IMR-90 (cell line): ENCODE measurements at regions not wholly inside any gene's neighbourhood (a gene's known extent, or its start where the extent isn't known, plus 50 kb on each side); places are given as distances from the start of the nearest gene placed in this dataset.

Experiments
- ATAC-seq: fragments of 200-7000 bp; cut with Tn5 transposase; 2 replicates; pipeline ENCODE4 v1.9.1; 2020; ENCODE audit warnings: low read depth, mild to moderate bottlenecking, moderate library complexity
- BruUV-seq: library from RNA; stranded (reverse); fragments of 400-500 nt; replicated peaks from 2 replicates; lab custom pipeline; 2021; lab: Mats Ljungman, UMichigan
- CTCF ChIA-PET: fragments of 300-600 bp; formaldehyde crosslinking; extraction: SDS; loops from one replicate; lab custom pipeline; 2021; ENCODE audit warnings: antibody characterized with exemption; lab: Yijun Ruan, JAX
- POLR2A ChIA-PET: fragments of 300-600 bp; sonication (Branson Sonifier 250); formaldehyde crosslinking; loops from one replicate; lab custom pipeline; 2022; ENCODE audit warnings: antibody characterized with exemption; ENCODE audit not compliant: unreplicated experiment; lab: Charles Lee
- DNase-seq: peaks from one replicate; pipeline ENCODE4 v3.0.0; 2013
- H2AFZ ChIP-seq: replicated peaks from 2 replicates; pipeline ENCODE3; 2013; ENCODE audit warnings: low read length, mild to moderate bottlenecking; ENCODE audit not compliant: poor library complexity
- H2AK5ac ChIP-seq: 2 replicates; pipeline ENCODE4 v1.6.1; 2013; ENCODE audit warnings: low read depth, low read length, inconsistent platforms
- H2AK9ac ChIP-seq: replicated peaks from 2 replicates; pipeline ENCODE3; 2013; ENCODE audit warnings: mild to moderate bottlenecking, low read depth, low read length, moderate library complexity; ENCODE audit not compliant: poor library complexity
- H2BK120ac ChIP-seq: 2 replicates; pipeline ENCODE4 v1.6.1; 2013; ENCODE audit warnings: low read depth, low read length, inconsistent platforms
- H2BK15ac ChIP-seq: 3 replicates; pipeline ENCODE4 v1.6.1; 2013; ENCODE audit warnings: low read depth, low read length, inconsistent platforms
- H2BK20ac ChIP-seq: 2 replicates; pipeline ENCODE4 v1.6.1; 2013; ENCODE audit warnings: low read depth, mild to moderate bottlenecking, inconsistent platforms, low read length, moderate library complexity
- H2BK5ac ChIP-seq: 2 replicates; pipeline ENCODE4 v1.6.1; 2013; ENCODE audit warnings: mild to moderate bottlenecking, low read depth, low read length, inconsistent platforms; ENCODE audit not compliant: poor library complexity, severe bottlenecking
- H3K14ac ChIP-seq: replicated peaks from 2 replicates; pipeline ENCODE4 v1.6.1; 2013; ENCODE audit warnings: low read depth, low read length, inconsistent platforms
- H3K18ac ChIP-seq: 2 replicates; pipeline ENCODE4 v1.6.1; 2013; ENCODE audit warnings: low read depth, low read length, control low read depth
- H3K23ac ChIP-seq: 2 replicates; pipeline ENCODE4 v1.6.1; 2013; ENCODE audit warnings: low read depth, low read length, inconsistent platforms
- H3K27ac ChIP-seq: 2 replicates; pipeline ENCODE4 v1.5.1; 2013; ENCODE audit warnings: mild to moderate bottlenecking, control low read depth, low read length; ENCODE audit not compliant: insufficient read depth
- H3K27me3 ChIP-seq: 2 replicates; pipeline ENCODE4 v1.6.1; 2013; ENCODE audit warnings: low read length; ENCODE audit not compliant: control insufficient read depth, insufficient read depth
- H3K36me3 ChIP-seq: 2 replicates; pipeline ENCODE4 v1.6.1; 2013; ENCODE audit warnings: low read length, mixed read lengths; ENCODE audit not compliant: control insufficient read depth, insufficient read depth
- H3K4ac ChIP-seq: 2 replicates; pipeline ENCODE4 v1.6.1; 2013; ENCODE audit warnings: low read depth, low read length, inconsistent platforms
- H3K4me1 ChIP-seq: 2 replicates; pipeline ENCODE4 v1.6.1; 2013; ENCODE audit warnings: low read length, mixed read lengths; ENCODE audit not compliant: control insufficient read depth, insufficient read depth
- H3K4me2 ChIP-seq: 2 replicates; pipeline ENCODE4 v1.6.1; 2013; ENCODE audit warnings: low read depth, mild to moderate bottlenecking, control low read depth, low read length, moderate library complexity
- H3K4me3 ChIP-seq: 2 replicates; pipeline ENCODE4 v1.5.1; 2013; ENCODE audit warnings: low read depth, mild to moderate bottlenecking, control low read depth, low read length, moderate library complexity; ENCODE audit not compliant: insufficient read depth
- H3K56ac ChIP-seq: 2 replicates; pipeline ENCODE4 v1.6.1; 2013; ENCODE audit warnings: low read length, inconsistent platforms; ENCODE audit not compliant: insufficient read depth; ENCODE audit errors: extremely low read depth
- H3K79me1 ChIP-seq, 2 experiments: 2 replicates each; pipeline ENCODE4 v1.6.1; 2013; ENCODE audit warnings: low read length in 2 of 2, inconsistent platforms in 1 of 2, low read depth in 1 of 2
- H3K9ac ChIP-seq: 2 replicates; pipeline ENCODE4 v1.6.1; 2013; ENCODE audit warnings: low read depth, low read length, control low read depth
- H3K9me1 ChIP-seq: 2 replicates; pipeline ENCODE4 v1.6.1; 2013; ENCODE audit warnings: low read length, inconsistent platforms; ENCODE audit not compliant: insufficient read depth
- H3K9me3 ChIP-seq: 2 replicates; pipeline ENCODE4 v1.6.1; 2013; ENCODE audit warnings: low read length; ENCODE audit not compliant: control insufficient read depth, insufficient read depth
- H4K20me1 ChIP-seq: 2 replicates; pipeline ENCODE4 v1.6.1; 2013; ENCODE audit warnings: low read length, inconsistent platforms; ENCODE audit not compliant: insufficient read depth
- H4K5ac ChIP-seq: 2 replicates; pipeline ENCODE4 v1.6.1; 2013; ENCODE audit warnings: mild to moderate bottlenecking, low read depth, low read length, control low read depth
- H4K8ac ChIP-seq, 2 experiments: 2 replicates each; pipeline ENCODE4 v1.6.1; 2013; ENCODE audit warnings: low read depth in 2 of 2, low read length in 2 of 2, control low read depth in 1 of 2, inconsistent platforms in 1 of 2
- H4K91ac ChIP-seq: 2 replicates; pipeline ENCODE4 v1.6.1; 2013; ENCODE audit warnings: low read depth, low read length, inconsistent platforms; ENCODE audit not compliant: insufficient read depth
- POLR2A ChIP-seq: IDR thresholded peaks from 2 replicates; pipeline ENCODE4 v1.6.1; 2012; ENCODE audit warnings: mild to moderate bottlenecking, low read depth, low read length
- WGBS, 2 experiments: methylation state at CpG; one replicate each; pipeline versions ENCODE4 v1.1.5 to v1.1.7; 2013; ENCODE audit warnings: missing lambda C conversion rate in 2 of 2; ENCODE audit not compliant: insufficient read length in 1 of 2; ENCODE audit errors: extremely low coverage in 2 of 2; 5-methylcytosine and 5-hydroxymethylcytosine counted together
- dilution Hi-C: fragments of 300-500 bp; cut with HindIII; formaldehyde crosslinking; loops from one replicate; pipeline ENCODE4 v1.14.3; 2018; ENCODE audit warnings: low sequenced_read_pairs; ENCODE audit not compliant: unreplicated experiment
- in situ Hi-C: fragments of 300-500 bp; cut with MboI; formaldehyde crosslinking; loops from 3 replicates; pipeline ENCODE4 v1.14.3; 2019; ENCODE audit warnings: low sequenced_read_pairs, inconsistent platforms, mixed read lengths
- intact Hi-C: fragments of 100-400 bp; cut with micrococcal nuclease; formaldehyde crosslinking; loops from 2 replicates; pipeline ENCODE4 v1.10.0; 2022

GRCh38 chr11:119580081-119580480 lies 148.9 kb downstream of the NECTIN1 start:
- H3K79me1 ChIP-seq, result no peaks in the 10 kb centered on the region
- H2BK15ac ChIP-seq, result no peak overlapping the region
- no peak overlapping the region for H2AK5ac ChIP-seq
- H3K9me3 ChIP-seq, result peaks cover 4% of the 10 kb centered on the region
- no peaks in the 10 kb centered on the region for H3K4me1 ChIP-seq
- H3K56ac ChIP-seq, result no peak overlapping the region
- H4K5ac ChIP-seq, result no peak overlapping the region
- H3K14ac ChIP-seq, result no peak overlapping the region
- no peak overlapping the region for H3K9ac ChIP-seq
- ChIA-PET POLR2A (no interaction called here), CTCF (no interaction called here)
- no peak overlapping the region for H3K4me3 ChIP-seq
- H4K91ac ChIP-seq, result no peak overlapping the region
- dilution Hi-C loops (no loop called here), intact Hi-C loops (no loop called here), in situ Hi-C loops (no loop called here)
- H3K4ac ChIP-seq, result no peak overlapping the region
- no peaks in the 10 kb centered on the region for H3K9me1 ChIP-seq
- WGBS, 2 experiments, result 60% methylated on average over 1 of the region's 3 CpGs; no CpG with 5 or more reads in 1 of the 2 experiments
- no peak overlapping the region for H2AFZ ChIP-seq
- H3K27ac ChIP-seq, result no peak overlapping the region
- no peak for TF ChIP-seq POLR2A
- no peak for DNase-seq
- H4K20me1 ChIP-seq, result no peaks in the 10 kb centered on the region
- no peak overlapping the region for H2BK20ac ChIP-seq
- no peak overlapping the region for H2BK5ac ChIP-seq
- H3K23ac ChIP-seq, result no peak overlapping the region
- no peak overlapping the region for H4K8ac ChIP-seq
- no peak overlapping the region for H3K18ac ChIP-seq
- no peak overlapping the region for H2BK120ac ChIP-seq
- no peaks in the 10 kb centered on the region for H3K36me3 ChIP-seq
- H3K4me2 ChIP-seq, result no peak overlapping the region
- no peak overlapping the region for H2AK9ac ChIP-seq
- BruUV-seq, result no TSS peak
- peaks cover 27% of the 10 kb centered on the region for H3K27me3 ChIP-seq
- no peak for ATAC-seq
